NT2/D1 (cell line): ENCODE measurements at regions not wholly inside any gene's neighbourhood (a gene's known extent, or its start where the extent isn't known, plus 50 kb on each side); places are given as distances from the start of the nearest gene placed in this dataset.

Experiments used
- SUZ12 ChIP-seq: IDR thresholded peaks from 2 replicates; pipeline ENCODE4 v1.6.1; 2011; ENCODE audit not compliant: insufficient read length, insufficient read depth; ENCODE audit errors: extremely low read depth
- YY1 ChIP-seq: IDR thresholded peaks from 2 replicates; pipeline ENCODE4 v1.6.1; 2011; ENCODE audit not compliant: insufficient read length, insufficient read depth
- ZNF274 ChIP-seq: IDR thresholded peaks from 2 replicates; pipeline ENCODE4 v1.6.1; 2011; ENCODE audit warnings: mild to moderate bottlenecking, low read depth, low read length

- TF ChIP-seq ZNF274 (no peak), SUZ12 (no peak), YY1 (no peak)
Measured at GRCh38 chr11:101741479-101742175, 157.8 kb upstream of the TRPC6 start.
